HG03064 (cell line): ENCODE measurements at regions not wholly inside any gene's neighbourhood (a gene's known extent, or its start where the extent isn't known, plus 50 kb on each side); places are given as distances from the start of the nearest gene placed in this dataset.

ENCODE experiments used
- ATAC-seq: cut with Tn5 transposase; IDR thresholded peaks from one replicate; pipeline ENCODE4 v1.9.1; 2021; ENCODE audit warnings: low read depth; ENCODE audit not compliant: unreplicated experiment

DNA sequence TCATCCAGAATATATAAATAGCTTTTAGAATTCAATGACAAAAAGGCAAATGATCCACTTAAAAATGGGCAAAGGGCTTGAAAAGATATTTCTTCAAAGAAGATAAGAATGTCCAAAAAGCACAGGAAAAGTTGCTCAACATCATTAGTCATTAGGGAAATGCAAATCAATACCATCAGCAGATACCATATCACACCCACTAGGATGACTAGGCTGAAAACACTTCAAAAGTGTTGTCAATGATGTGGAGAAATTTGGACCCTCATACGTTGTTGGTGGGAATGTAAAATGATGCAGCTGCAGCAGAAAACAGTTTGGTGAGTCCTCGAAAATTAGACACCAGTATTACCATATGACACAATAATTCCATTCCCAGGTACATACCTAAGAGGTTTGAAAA, 303.6 kb upstream of the SLC35B3 start:
- no peak for ATAC-seq

DNA sequence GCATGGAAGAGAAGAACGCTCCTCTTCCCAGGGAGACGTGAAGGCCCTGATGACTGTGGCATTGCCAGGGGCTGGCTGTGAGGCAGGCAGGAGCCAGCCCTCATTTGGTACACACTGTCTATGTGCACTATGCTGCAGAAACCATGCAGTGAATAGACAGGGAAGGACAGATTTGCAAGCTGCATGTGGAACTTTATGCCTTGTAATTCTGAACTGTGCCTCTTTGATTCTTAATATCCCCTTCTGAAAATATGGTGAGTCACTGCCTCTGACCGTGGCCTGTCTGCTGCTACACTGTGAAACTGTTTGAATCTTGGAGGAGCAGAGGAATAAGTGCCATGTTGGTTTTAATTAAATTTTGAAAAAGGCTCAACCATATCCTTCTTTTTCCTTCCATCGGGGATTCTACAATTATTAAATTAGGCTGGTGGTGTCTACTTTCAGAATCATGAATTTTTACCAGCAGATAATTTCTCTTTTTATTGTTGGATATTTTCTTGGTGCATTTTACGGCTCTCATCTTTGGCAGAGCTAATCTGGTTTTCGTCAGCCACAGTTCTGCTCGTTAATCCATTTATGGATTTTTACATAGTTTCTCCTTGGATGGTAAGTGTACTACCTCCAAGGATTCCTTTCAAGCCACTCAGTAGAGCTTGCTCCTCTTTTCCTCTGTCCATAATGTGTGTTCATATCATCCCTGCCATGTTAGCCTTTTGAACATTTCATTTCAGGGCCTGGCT, 301.0 kb upstream of the SLC35B3 start:
- no peak for ATAC-seq

DNA sequence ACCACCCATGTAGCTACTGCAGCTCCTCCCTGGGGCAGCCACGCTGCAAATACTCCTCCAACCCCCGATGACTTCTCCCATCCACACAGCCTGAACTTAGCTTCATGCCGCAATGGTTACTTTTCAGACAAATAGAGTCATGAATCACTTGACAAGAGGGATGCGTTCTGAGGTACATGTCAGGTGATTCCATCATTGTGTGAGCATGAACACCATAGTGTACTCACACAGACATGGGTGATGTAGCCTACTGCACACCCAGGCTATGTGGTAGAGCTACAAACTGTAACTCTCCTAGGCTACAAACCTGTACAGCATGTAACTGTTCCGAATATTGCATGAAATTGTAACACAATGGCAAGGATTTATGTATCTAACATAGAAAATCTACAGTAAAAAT, 298.5 kb upstream of the SLC35B3 start:
- no peak for ATAC-seq

DNA sequence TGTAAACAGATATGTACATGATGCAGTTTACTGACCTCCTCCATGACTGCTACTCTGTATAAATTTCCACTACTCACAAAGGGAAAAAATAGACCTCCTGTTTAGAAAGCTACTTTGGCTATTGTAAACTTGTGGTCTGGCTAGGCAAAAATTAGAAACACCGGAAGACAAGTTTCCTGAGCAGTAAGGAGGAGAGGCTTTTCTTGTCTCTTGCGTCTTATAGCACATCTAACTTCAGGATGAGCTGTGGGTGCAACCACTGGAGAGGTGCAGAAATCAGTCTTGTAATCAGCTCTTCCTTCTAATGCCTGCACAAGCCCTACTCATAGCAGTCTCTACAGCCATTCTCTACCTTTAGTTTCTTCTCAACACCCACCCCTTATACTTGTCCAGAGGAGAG, 296.5 kb upstream of the SLC35B3 start:
- no peak for ATAC-seq

DNA sequence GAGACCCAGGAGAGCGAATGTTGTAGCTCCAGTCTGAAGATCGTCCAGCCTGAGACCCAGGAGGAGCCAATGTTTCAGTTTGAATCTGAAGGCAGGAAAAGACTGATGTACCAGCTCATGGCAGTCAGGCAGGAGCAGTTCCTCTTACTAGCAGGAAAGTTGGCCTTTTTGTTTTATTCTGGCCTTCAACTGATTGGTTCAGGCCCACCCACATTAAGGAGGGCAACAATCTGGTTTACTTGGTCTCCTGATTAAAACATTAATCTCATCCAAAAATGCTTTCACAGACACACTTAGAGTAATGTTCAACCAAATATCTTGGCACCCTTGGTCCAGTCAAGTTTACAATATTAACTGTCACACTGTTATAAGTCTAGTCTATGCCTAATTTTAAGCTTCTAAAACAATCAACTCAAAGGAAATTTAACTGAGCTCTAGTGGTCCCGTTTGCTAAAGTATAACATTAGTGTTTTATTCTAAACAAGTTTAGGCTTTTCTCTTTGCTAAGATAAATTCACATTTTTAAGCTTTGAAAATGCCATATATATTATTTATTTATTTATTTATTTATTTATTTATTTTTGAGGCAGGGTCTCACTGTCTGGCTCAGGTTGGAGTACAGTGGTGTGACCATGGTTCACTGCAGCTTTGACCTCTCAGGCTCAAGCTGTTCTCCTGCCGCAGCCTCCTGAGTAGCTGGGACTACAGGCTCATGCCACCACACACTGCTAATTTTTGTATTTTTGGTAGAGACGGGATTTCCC, 275.5 kb upstream of the SLC35B3 start:
- no peak for ATAC-seq

DNA sequence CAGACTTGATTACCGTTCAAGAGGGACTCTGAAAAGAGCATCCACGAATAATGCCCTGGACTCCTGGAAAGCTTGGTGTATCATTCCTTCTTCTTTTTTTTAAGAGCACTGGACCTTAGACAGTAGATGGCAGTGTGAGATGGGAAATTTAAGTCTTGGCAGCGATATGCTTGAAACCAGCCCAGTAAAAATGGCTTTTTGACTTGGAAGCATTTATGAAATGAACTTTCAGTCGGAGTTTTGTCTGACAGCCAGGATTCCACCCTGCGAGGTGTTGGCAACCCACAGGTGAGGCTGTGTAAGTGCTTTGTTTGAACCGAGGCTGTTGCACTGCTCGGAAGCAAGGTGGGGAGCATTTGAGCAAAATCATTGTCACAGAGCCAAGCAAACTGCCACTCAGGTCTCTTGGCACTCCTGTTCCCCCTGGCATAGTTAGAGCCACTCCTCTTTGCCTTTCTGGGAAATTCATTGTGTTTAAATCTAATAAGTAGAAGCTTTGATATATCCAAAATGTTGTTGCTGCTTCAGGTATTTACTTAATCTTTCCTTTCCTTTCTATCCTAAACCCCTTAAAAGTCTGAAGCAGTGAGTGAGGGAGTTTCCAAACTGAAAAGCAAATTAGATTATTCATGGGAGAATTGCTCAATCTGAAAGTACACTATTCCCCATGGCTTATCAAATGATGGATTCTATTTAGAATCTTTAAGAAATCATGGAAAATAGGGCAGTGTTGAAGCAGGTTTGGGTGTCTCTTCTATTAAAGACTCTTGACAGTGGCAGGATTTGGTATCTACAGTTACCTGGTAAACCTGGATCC, 272.8 kb upstream of the SLC35B3 start:
- ATAC-seq: no peak

DNA sequence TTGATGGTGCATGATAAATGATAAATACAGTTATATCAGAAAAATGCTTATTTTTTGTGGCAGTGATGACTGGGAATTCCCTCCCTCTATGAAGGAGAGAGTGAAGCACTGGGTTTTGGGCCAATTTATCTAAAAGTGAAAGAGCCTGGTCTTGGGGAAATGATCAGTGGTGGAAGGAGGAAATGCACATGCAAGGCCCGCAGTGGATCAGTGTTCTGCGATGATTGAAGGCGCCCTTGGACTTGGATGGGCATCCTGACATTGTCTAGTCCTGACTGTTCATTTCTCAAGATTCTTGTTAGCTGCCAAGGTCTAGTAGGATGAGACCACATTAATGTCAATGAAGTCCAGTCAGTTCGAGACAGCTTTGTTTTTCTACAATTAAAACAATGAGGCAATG, 272.0 kb upstream of the SLC35B3 start:
- ATAC-seq: no peak

DNA sequence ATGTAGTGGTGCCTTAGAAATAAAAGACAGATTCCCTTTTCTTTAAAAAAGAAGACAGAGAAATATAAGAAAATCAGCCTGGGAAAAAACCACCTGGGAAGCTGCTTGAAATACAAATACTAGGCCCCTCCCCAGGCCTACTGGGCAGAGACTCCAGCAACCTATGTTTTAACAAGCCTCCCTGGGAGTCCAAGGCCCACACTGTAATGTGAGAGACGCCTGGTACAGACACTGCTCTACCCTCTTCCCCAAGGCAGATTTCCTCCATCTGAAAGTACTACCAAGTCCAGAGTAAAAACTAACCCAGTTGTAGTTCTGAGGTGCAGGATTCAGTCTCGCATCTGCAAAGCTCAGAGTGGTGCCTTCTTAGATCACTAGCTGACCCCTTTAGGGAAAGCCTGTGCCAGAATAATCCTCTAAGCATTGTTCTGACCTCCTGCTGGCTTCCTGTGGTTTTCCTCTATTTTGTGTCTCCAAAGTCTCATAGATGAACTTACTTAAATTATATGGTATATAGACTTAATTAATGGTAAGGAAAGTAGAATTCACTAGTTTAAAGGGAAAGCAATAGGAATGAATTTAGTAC, 270.2 kb upstream of the SLC35B3 start:
- no peak for ATAC-seq

DNA sequence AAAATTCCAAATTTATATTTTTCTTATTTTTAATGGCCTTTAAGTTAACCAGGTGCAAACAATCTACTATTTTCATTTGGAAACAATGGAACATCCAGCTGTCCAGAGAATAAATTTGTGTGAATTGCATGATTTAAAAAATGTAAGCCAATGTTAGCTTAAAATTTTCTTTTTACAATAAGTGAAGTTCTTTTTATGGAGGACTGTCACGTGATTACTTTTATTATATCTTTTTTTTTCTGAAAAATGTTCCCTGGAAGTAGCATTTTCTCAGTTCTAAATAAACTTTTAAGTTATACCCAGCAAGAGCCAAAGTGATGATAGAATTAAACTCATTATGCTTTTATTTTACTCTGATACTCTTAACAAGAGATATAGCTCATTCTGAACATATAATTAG, 267.7 kb upstream of the SLC35B3 start:
- no peak for ATAC-seq

DNA sequence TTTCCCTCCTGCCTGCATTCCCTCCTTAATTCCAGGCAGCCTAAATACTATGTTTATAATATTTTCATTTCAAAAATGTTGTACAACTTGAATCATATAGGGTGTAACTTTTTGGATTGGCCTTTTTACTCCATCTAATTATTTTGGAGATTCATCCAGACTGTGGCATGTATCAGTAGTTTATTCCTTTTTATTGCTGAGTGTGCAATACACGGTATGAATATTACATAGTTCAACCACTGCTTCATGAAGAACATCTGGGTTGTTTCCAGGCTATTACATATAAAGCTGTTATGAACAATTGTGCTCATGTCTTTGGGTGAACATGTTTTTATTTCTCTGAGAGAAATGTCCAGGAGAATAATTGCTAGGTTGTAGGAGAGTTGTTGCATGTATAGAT, 253.5 kb upstream of the SLC35B3 start:
- ATAC-seq: no peak

DNA sequence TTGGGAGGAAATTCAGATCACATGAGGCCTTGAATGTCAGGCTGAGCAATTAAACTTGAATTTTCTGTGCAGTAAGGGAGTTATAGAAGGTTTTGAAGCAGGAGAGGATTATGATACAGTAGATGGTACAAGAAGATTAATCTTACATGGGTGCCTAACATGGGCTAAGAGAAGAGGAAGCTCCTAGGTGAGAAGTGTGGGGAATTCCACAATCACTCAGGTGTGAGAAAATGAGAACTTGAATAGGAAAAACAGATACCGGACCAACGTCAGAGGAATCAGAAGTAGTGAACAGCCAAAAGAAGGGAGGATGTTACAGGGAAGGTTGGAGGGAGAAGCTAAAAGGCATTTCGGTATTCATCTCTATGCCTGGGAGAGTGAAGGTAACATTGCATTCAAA, 250.7 kb upstream of the SLC35B3 start:
- ATAC-seq: no peak

DNA sequence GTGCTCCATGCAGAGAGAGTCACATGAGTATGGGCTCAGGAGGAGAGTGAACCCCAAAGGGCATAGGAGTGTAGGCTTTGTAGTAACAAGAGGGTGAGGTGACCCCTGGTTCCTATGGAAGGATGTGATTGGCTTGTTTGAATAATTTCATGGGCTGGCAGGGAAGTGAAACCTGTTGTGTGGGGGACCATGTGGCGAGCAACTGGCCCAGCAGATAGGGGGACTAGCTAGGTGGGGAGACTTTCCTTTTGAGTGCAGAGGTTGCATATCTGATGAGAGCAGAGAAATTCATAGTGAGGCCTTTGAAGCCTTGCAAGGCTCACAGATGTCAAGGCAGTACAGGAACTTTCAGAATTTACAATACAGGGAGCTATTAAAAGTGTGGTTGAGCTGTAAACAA, 247.9 kb upstream of the SLC35B3 start:
- ATAC-seq: no peak

DNA sequence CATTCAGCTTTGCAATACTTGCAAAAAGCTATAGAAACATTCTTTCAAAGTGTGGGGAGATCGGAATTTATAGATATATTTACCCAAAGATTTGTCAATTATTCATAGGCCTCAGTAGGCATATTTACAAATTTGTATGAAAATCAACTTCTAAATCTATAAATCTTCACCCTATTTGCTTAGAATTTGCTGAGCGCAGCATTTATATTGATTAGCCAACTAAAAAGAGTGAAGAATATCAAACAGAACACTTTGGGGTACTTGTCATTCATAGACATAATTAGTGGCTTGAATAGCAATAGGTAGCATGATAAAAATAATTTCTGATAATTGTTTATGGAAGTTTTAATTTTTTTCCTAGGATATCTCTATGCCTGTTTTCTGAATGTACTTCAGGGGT, 244.5 kb upstream of the SLC35B3 start:
- ATAC-seq: no peak

DNA sequence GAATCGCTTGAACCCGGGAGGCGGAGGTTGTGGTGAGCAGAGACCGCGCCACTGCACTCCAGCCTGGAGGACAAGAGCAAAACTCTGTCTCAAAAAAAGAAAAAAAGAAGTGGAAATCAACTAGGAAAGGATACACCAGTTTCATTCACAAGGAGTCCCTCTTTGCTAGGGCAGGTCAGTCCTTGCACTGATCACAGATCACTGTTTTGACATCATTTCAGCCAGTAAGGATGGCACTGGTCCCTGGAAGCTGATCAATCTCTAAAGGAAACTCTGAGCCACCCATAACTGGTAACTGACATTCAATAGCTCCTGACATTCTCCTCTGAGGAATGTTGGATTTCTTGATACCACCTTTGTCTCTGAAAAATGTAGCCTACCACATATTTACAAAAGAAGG, 243.1 kb upstream of the SLC35B3 start:
- no peak for ATAC-seq

DNA sequence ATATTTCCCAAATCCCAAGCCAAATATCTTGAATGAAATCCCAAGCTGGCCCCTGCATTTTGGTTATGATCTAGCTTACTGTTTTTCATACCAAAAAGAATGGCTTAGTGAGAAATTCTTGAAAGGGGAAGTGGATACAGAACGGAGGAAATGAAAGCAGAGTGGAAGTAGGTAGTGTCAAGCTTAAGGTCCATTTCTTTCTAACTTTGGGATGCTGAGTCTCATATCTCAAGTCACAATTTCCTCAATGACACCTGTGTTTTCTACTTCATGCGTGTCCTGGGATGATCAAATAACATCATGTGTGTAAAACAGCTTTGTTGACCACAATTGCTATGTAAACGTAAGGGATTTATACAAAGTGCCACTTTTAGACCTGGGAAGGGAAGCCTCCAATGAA, 238.8 kb upstream of the SLC35B3 start:
- no peak for ATAC-seq

DNA sequence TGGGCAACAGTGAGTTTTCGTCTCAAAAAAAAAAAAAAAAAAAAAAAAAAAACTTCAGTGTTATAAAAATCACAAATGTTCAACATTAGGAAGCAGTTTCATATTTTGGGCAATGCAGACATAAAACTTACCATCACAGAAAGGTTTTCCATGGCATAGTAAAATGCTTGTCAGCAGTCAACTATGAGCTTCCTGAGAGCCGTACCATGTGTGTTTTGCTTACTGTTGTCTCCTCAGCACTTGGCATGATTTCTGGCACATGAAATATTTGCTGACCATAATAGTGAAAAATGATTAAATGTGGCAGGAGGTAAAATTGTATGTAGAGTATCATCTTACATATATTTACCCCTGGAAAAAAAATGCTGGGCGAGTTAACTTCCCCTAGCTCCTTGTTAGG, 237.5 kb upstream of the SLC35B3 start:
- ATAC-seq: no peak

DNA sequence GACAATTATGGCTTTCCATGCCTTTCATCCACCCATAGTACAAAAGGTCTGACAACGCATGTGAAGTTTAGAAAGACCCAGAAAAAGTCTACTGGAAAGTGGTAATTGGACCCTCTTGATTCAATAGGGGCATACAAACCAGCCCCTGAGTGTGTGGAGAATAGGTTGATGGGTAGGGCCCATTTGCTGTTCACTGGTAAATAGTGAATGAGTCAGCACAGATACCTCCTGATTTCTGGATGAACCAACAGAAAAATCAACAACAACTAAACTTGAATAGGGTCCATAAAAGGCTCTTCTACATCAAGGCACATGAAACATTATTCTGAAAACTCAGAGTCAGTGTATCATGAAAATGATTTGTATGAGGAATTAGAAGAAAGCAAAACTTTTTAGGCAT, 235.4 kb upstream of the SLC35B3 start:
- no peak for ATAC-seq

DNA sequence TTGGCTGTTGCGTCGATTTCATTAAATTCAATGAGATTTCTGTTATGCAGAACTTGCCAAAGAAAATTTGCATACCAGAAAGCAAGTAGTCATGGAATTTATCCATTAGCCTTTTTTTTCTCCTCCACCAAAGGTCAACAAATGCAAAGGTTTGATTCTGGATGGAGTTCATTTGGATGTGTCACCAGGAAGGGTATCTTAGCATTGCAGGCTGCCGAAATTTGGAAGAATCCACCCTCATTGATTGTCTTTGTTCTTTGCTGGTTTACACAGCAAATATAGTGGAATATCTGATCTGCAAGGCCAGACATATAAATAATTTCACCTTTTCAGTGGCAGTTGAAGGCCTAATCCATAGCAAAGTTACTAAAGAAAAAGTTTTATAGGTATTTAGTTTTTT, 229.4 kb upstream of the SLC35B3 start:
- ATAC-seq: no peak

DNA sequence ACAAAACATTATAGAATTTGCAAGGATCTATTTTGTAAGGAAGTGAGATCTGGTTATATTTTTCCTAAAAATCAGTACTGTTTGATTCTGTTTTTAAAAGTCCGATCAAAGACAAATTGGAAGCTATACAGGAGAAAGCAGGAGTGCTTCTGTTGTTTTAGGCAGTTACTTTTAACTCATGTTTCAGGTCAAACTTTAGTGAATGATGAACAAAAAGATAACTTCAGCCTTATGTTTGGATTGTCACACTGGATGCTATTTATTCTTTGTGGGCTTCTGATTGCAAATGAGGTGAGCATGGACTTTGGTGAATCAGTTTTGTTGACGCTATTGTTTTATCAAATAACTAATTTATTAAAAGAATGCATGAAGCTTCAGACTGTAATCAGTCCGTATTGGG, 228.7 kb upstream of the SLC35B3 start:
- ATAC-seq: no peak

DNA sequence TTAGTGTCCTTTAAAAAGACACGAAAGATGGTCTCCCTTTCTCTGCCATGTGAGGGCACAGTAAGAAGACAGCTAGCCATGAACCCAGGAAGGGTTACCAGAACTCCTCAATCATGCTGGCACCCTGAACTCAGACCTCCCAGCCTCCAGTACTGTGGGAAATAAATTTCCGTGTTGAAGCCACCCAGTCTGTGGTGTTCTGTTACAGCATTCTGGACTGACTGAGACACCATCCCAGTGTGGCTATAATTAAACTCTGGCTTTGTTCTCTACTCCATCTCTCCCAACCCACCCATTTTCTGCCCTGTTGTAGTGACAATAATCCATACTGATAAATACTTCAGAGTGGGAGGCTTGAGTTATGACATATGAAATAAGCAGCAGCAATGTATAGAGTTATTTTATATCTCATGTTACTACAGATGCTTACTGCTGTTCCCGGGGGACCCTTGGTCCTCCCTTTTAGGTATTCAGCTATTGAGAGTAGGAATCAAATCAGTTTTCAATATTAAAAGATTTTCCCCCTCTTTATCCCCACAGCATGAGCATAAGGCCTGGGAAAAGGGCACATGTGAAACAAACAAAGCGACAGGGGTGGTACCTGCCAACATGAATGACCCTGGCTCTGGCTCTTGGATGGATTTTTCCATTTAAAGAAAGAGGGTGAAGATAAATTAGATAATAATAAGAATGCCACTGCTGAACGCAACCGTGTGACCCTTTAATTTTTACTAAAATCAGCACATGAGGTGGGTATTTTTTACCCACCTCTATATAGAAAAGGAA, 224.3 kb upstream of the SLC35B3 start:
- no peak for ATAC-seq
